Fibroblast of the conjunctiva (primary cell): ENCODE measurements at regions not wholly inside any gene's neighbourhood (a gene's known extent, or its start where the extent isn't known, plus 50 kb on each side); places are given as distances from the start of the nearest gene placed in this dataset.

Experiments
- DNase-seq: peaks from one replicate; pipeline ENCODE4 v3.0.0-alpha.2; 2010; ENCODE audit warnings: low read depth

GRCh38 chr11:119982517-119983239, 155.2 kb downstream of the TRIM29 start:
- peak; percentile 6 for DNase-seq

GRCh38 chr11:119980431-119980830, 157.5 kb downstream of the TRIM29 start:
- no peak for DNase-seq

- DNase-seq, result no peak
These were observed 158.2 kb downstream of the TRIM29 start for GRCh38 chr11:119979701-119980100.

GRCh38 chr11:119978696-119979095, 159.2 kb downstream of the TRIM29 start:
- no peak for DNase-seq

GRCh38 chr11:119977881-119978280, 160.0 kb downstream of the TRIM29 start:
- no peak for DNase-seq

- DNase-seq, result no peak
These were observed 160.4 kb downstream of the TRIM29 start for GRCh38 chr11:119977561-119977860.

- no peak for DNase-seq
These were observed 160.9 kb downstream of the TRIM29 start for GRCh38 chr11:119976805-119977560.

GRCh38 chr11:119975561-119976152, 162.3 kb downstream of the TRIM29 start:
- no peak for DNase-seq

GRCh38 chr11:119974467-119974866, 163.4 kb downstream of the TRIM29 start:
- DNase-seq, result no peak

- no peak for DNase-seq
These were observed 163.9 kb downstream of the TRIM29 start for GRCh38 chr11:119974051-119974450.

- DNase-seq, result no peak
These were observed 165.6 kb downstream of the TRIM29 start for GRCh38 chr11:119972281-119972680.

- DNase-seq, result no peak
These were observed 167.2 kb downstream of the TRIM29 start for GRCh38 chr11:119970555-119971304.

- no peak for DNase-seq
These were observed 173.5 kb downstream of the TRIM29 start for GRCh38 chr11:119964136-119965025.

GRCh38 chr11:119957951-119958350, 180.0 kb downstream of the TRIM29 start:
- no peak for DNase-seq

- no peak for DNase-seq
These were observed 185.5 kb downstream of the TRIM29 start for GRCh38 chr11:119952441-119952840.

- no peak for DNase-seq
These were observed 194.6 kb downstream of the TRIM29 start for GRCh38 chr11:119943298-119943655.

GRCh38 chr11:119942583-119943297, 195.2 kb downstream of the TRIM29 start:
- no peak for DNase-seq

GRCh38 chr11:119941636-119942411, 196.1 kb downstream of the TRIM29 start:
- DNase-seq, result no peak

GRCh38 chr11:119941171-119941570, 196.7 kb downstream of the TRIM29 start:
- no peak for DNase-seq

- no peak for DNase-seq
These were observed 197.4 kb downstream of the TRIM29 start for GRCh38 chr11:119940401-119940976.
